ENCODE measurements at regions not wholly inside any gene's neighbourhood (a gene's known extent, or its start where the extent isn't known, plus 50 kb on each side); places are given as distances from the start of the nearest gene placed in this dataset.

DNA sequence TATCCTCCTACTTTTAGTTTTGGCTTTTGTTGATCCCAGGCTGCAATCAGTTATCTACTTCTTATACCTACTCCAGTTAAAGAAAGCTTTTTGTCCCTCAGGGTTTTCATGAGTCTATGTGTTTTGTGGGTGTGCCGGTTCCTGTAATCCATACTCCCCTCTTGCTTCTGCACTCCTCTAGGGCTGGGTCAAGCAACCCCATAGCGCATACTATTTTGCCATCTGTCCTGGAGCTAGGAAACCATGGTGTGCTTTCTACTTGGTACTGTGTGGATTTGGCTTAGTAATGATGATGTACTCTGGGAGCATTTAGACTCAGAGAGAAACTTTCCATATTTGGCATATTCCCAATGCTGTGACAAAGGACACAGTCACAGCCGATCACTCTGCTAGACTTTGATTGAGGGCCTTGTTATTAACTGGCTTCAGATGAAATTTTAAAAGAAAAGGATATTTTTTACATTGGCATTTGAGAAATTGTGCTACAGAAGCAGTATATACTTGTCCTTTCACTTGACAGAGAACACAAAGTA, 86.1 kb upstream of the GRXCR1 start:
- no peak for TF ChIP-seq CTCF (IDR thresholded peaks at IDR 0.05)

GRCh38 chr4:42789041-42789567, 103.4 kb upstream of the GRXCR1 start:
- no peak for TF ChIP-seq CTCF (IDR thresholded peaks at IDR 0.05)

GRCh38 chr4:42787079-42787463, 105.4 kb upstream of the GRXCR1 start:
- no peak for TF ChIP-seq CTCF (IDR thresholded peaks at IDR 0.05)

DNA sequence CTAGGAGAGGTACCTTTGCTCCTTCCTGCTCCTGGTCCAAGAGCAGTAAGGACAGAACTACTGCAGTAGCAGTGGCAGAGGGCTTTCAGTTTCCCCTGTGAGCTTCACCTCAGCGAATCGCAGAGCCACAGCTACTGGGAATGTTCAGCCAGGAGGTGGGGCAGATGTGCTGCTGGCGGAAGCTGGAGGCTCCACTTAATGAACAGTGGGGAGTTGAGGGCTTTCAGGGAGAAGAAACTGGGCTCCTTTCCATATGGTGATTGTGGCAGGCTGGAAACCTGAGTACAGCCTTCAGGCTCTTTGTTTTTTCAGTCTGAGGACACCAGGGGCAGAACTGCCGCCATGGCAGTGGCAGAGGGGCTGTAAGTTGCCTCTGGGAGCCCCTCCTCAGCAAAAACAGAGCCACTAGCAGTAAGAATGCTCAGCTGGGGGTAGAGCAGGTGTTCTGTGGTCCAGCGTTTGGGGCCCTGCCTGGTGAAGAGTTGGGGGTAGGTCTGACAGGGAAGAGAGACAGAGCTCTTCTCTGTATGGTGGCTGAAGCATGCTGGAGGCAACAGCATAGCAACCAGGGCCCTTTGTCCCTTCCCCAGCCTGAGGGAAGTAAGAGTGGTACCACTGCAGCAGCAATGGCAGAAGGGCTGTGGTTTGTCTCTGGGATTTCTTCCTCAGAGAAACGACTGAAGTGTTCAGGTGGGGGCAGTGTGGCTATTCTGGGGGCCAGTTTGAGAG, 106.0 kb upstream of the GRXCR1 start:
- no peak for TF ChIP-seq CTCF (IDR thresholded peaks at IDR 0.05)

DNA sequence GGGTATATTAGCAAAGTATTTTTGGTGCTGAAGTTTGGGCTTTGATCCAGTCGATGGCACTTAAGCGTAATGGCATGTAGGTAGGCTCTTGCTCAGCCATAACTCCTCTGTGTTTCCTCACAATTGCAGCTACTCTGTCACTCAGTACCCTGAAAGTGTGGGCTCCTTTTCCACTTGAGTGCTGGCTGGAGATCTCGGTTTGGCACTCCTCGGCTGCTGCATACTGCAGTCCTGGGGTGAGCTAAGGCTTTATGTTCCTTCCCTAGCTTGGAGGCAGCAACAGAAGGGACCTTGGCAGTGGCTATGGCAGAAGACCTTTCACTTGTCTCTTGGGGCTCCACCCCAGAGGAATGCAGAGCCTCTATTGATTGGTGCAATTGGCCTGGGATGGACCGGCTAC, 106.7 kb upstream of the GRXCR1 start:
- TF ChIP-seq CTCF (IDR thresholded peaks at IDR 0.05) = no peak

DNA sequence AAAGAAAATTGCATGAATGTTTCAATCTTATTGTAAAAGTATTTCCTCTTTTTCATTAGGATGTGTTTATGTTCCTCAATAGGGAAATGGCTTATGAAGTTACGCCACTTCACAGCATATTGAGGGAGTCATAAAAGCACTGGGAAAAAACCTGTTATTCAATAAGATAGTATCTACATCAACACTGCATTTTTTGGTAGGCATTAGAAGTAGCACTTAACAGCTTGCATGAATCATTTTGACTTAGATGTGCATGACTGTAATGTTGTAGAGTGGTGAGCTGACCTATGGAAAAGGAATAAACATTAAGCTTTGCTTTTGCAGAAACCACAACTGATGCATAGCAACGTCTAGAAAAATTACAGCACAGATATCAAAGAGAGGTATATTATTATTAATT, 111.2 kb upstream of the GRXCR1 start:
- no peak for TF ChIP-seq CTCF (IDR thresholded peaks at IDR 0.05)

GRCh38 chr4:42778349-42778748, 114.2 kb upstream of the GRXCR1 start:
- no peak for TF ChIP-seq CTCF (IDR thresholded peaks at IDR 0.05)
